Stimulated activated CD8-positive, alpha-beta memory T cell treated with anti-CD3 and anti-CD28 coated beads, Interleukin-7, amount 100 ng/mL, for 24 hours (primary cell): ENCODE measurements at regions not wholly inside any gene's neighbourhood (a gene's known extent, or its start where the extent isn't known, plus 50 kb on each side); places are given as distances from the start of the nearest gene placed in this dataset.
A peak's percentile ranks its signal among the peaks of the same experiment; 100 is the strongest.

ENCODE experiments used
- DNase-seq: peaks from one replicate; pipeline ENCODE4 v3.0.0-alpha.2; 2020; ENCODE audit warnings: low read depth

DNA sequence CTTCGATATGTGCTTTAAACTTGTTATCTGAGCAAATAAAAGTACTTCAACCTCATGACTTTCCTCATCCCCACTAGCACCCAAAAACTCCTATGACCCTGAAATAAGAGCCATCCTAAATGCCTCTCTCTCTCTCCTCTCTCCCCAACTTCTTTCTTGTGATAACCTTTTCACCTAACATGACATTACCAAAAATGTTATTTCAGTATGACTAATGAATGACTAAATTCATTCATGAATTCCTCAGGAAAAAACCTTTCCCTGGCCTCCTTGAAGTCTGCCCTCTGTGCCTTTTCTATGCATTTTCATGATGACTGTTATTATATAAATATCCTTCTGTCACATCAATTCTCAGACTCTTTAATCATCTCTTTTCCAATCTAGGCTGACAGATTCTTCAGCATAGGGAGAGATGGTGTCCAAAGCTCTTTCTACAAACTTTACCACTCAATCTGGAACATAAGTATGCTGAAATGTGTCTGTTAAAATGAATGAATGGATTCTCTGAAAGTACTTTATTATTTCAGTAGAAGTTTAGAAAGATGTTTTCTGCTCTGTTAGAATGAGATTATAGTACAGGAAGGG, 114.3 kb upstream of the GGTLC1 start:
- DNase-seq: no peak

DNA sequence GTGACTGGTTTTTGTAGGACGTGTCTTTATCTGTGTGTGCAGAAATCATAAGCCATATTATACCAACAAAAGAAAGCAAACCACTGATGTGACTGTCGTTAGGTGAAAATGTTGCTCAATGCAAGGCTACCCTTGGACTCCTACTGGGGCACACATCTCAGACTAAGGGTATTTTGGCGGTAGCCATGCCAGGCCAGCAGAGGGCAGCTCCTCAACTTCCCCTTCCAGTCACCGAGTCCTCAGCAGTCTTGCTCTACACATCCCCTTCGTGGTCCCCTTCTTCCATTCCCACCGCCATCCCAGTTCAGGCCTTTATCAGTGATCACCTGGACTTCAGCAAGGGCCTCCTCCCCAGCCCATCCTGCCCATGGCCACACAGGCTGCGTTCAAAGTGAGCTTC, 113.7 kb upstream of the GGTLC1 start:
- DNase-seq: no peak

DNA sequence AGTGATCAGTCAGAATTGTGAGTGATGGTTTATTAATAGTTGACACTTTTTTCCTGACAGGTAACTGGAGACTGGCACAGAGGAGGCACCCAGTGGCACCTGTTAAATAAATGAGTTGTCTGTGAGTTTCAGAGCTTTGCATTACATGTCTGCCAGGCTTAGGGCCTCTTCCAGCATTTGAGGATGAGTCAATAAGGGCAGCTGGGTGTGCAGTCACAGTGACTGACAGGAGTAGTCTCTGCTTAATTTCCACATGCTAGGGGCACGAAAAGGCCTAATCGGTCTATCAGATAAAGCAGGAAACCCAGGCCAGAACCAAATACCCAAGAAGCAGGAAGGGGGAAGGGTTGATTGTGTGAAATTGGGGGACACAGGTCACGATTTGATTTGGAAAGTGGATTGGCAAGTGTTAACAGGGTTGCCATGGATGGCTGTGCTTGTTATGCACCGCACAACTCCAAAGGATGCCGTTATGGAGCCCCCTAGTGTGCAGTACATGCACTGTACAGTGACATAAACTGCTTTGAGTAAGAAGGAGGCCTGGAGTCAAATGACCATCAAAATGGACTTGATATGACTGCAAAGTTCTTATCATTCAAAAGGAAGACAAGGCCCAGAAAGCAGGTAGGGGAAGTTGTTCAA, 111.9 kb upstream of the GGTLC1 start:
- peak; percentile 12 for DNase-seq

DNA sequence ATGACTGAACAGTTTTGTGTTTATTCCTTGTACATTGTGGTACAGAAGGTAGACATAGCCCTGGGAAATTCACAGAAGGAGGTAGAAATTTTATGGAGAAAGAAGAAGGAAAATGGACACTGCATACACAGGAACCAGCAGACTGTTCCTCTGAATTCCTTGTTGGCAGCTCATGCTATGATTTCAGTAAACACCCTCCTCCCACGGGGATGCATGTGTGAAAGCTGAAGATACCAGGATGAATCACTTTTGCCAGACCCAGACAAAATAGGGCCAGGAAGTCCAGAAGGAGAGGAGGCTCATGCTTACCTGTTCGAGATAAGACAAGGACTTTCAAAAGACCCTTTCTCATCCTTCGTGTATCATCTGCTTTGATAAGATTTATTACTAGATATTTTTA, 110.3 kb upstream of the GGTLC1 start:
- DNase-seq: no peak

DNA sequence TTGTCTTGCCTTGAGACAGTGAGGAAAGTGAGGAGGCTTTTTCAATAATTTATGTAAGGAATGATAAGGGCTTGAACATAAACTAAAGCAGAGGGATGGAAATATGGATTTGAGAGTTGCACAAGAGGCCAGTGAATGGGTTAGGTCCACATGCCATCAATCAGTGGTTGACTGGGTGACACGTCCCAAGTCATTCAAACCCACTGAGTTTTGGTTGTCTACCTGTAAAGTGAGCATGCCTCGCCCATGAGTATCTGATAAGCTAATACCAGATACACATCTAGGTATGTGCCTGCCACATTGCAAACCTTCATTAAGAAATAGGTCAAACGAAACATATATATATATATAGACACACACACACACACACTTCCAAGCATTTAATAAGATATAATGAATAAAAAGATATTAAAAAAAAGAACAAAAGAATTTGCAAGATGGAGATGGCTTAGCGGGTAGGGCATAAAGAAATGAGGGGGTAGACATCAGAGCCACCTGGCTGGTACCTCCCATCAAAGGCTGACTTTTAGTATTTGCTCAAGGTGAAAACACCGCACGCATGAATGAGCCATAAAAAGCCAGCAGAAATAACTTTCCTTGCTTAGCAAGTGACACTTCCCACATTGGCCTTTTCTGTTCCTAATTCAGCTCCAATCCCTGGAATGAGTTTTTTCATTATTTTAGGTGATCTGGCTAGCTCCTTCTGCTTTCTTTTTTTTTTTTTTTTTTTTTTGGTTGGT, 109.1 kb upstream of the GGTLC1 start:
- DNase-seq: no peak

DNA sequence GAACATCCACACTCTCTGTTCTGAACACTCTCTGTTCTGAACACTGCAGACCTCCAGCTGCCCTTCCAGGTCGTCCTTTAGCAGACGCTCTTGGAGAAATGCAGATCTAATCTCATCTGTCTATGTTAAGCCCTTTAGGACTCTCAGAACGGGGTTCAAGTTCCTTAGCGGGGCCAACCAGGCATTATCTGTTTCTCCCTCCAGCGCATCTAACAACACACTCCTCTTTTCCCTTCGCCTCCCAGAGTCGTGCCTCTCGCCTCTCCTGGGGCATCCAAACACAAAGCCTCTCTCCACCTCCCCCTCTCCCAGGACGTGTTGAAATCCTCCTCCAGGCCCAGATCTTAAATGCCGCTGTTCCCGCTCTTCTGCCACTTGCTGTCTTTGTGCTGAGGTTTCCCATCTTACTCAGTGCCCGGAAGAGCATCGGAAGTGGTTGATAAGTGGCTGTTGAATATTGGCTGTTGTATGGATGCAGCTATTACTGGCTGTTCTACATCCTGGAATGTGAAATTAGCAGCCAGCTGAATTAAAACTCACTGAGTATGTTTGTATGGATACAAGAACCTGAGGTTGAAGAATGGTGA, 108.4 kb upstream of the GGTLC1 start:
- DNase-seq: no peak

DNA sequence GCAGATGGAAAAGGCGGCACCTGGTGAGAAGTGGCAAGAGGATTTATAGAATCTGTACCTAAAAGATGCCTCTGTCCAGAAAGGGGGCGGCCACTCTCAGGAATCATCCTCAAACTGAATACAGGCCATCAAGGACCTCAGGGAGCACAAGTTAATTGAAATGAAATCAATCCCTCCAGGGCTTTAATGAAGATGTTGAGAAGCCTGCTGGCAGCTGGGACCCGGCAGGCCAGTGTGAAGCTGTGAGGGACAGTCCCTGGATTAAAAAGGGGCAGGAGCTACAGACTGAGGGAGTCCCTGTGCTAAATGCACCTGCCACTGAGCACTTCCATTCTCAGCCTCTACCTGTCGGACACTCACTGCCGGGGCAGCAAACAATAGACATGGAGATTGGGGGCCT, 107.7 kb upstream of the GGTLC1 start:
- DNase-seq: no peak

DNA sequence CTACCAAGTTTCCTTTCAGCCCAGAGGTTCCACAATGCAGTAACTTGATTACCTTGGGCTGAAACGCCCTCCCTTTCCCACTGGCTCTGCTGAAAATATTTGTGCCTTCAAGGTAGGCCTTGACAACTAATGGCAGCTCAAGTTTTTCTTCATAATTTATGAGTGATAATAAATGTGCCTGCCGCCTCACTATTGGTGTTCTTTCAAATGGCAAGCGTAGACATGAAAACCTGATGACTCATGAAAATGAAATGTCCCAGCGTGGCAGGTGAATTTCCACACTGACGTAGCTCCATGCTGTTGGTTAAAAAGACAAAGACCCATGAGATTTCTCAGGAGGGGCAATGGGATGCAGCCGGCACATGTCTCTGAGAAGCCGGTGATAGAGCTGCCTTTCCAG, 107.2 kb upstream of the GGTLC1 start:
- DNase-seq: no peak

DNA sequence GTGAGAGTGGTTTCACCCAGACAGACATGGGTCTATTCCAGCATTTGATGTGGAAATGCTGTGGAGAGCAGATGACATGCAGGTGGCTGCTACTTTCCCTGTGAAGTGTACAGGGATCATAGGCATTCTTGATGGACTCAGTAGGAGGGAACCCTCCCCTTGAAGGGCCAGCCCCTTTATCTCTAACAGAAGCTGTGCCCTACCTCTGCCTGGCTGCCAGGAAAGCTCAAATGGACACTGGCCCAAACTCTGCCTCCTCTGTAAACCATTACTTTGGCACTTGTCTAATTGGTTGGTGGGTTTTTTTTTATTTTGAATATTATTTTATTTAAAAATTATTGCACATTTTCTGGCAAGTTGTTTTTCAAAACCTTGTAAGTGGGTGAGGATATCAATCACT, 106.7 kb upstream of the GGTLC1 start:
- no peak for DNase-seq

DNA sequence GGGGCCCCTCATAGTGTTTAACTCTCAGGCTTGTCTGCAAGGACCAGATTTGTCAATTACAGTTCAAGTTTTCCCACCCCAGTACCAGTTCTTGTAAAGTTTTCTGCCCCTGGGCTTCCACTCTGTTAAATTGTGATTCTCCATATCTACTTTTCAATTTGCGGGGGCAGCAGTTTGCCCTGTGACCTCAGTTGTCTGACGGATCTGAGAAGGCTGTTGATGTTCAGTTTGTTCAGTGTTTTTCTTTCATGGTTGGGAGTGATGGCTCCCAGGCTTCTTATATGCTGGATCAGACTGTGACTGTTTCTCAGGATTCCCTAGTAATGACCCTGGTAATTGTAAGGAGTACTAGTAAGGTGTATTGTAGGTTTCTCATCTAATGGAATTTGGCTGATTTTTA, 101.0 kb upstream of the GGTLC1 start:
- DNase-seq: no peak

DNA sequence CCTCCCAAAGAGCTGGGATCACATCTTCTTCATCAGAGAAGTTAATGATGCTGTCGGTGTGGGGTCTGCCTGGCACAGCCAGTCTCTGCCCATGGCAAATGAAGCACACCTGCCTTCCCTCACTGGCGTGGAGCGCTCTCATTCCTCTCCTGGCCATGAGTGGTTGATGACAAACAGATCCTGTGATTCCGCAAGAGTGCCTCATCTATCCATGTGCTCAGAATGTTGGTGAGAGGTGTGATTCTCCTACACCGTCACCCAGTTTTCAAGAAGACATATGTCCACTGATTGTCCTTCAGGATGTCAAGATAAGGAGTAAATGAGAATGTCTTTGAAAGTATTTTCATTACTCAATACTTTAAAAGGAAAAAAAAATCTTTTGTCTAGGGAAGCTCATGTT, 97.5 kb upstream of the GGTLC1 start:
- no peak for DNase-seq

DNA sequence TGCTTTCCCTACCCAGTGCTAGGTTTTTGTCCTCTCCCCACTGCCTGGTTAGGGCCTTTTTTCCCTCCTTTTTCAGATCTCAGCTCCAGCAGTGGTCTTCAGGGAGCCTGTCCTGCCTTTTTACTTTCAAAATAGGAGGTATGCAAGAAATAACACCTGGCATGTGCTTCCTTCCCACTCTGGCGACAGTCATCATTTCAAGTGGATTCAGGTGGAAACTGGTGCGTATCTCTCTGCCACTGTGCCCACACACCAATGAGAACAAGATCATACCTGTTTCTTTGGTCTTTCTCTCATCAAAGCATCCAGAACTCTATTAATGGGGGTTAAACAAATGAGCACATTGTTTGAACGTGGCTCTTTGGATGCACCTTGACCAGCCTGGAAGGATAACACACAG, 95.7 kb upstream of the GGTLC1 start:
- no peak for DNase-seq

DNA sequence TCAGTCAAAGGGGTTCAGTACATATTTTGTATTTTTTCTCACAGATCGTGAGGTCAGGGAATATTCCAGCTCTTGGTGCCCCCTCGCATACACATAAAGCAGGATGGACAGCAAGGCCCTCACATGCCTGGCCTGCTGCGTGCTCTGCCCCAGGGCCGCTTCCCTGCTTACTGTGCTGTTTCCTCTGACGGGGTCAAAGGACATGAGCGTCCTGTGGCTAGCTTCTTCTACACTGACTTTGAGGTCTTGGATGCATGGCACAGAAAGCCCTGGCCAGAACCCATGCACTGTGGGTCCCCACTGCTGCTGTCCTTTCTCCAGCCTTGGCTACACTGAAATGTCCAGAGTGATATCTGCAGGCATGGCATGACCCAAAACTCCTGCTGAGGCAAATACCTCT, 92.5 kb upstream of the GGTLC1 start:
- DNase-seq: no peak

DNA sequence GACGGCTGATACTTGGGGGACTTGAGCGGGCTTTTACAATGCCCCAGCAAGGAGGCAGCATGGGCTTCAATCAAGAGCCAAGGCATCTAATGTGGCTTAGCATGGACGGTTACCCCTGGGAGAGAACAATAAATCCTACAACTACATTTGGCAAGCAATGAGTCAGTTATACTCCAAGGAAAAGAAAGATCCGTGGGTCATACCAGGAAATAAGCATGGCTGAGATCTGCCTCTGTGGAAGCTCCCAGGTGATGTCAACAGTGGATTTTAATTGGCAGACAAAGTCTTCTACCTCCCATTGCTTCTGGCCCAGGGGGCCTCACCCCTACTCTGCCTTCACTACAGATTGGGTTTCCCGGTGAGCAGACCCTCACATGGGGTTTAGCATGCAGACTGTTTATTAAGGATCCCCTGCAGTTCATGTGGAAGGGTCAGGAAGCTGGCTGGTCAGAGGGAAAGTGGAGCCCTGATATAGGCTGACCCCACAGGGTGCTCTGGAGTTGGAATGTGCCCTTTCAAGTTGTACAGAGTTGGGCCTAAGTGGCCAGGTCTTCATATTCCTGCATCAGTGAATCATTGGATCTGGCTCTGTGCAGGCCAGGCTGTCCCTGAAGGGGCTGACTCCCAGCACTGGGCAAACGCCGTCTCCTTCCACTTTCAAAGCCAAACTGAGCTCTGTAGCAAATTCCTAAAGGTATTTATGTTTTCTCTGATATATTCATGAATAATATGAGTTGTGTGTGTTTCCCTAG, 91.3 kb upstream of the GGTLC1 start:
- no peak for DNase-seq

DNA sequence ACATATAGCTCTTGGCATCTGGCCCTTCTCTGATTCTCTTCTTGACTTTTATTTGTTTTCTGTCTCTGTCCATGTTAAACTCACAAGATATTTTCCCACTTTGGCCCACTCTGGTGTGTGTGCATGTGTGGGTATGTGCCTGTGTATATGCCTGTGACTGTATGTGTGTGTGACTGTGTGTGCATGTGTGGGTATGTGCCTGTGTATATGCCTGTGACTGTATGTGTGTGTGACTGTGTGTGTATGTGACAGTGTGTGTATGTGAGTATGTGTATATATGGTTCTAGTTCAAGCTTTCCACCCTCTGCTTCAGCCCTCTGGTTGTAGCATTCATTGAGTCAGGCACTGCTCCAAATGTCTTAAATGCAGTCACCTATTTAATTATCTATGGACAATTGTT, 88.6 kb upstream of the GGTLC1 start:
- DNase-seq: no peak

DNA sequence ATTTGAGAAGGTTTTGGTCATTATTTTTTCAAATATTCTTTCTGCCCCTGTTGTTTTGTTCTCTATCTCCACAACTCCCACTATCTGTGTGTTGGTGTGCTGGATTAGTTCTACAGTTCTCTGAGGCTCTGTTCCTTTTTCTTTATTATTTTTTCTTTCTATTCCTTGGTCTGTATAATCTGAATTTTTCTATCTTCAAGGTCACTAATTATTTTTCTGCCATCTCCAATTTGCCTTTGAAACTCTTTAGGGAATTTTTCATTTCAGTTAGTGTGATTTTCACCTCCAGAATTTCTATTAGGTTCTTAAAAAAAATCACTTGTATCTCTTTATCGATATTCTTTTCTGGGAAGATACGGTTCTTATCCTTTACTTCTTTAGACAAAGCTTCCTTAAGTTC, 82.1 kb upstream of the GGTLC1 start:
- no peak for DNase-seq

DNA sequence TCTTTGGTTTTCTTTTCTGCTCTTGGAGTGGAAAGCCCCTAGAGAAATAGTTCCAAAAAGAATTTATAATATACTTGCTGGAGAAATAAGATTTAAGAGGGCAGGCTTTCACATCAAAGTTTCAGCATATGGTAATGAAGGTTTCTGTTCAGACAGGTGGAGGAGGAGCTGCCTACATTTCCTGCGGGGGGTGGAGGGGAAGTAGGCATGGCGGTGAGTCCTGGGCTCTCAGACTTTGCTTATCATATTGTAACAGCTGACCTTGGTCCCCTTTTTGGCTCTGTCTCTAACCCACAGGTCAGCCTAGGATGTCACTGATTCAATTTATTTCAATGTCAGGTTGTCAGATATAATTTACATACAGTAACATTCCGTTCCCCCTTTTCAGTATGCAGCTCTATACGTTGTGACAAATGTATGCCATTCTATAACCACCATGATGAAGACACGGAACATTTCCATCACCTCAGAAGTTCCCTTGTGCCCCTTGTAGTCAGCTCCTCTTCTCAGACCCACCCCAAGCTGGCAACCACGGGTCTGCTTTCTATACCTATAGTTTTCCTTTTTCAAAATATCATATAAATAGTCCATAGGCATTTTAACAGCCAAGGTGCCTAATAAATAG, 77.6 kb upstream of the GGTLC1 start:
- DNase-seq: no peak

DNA sequence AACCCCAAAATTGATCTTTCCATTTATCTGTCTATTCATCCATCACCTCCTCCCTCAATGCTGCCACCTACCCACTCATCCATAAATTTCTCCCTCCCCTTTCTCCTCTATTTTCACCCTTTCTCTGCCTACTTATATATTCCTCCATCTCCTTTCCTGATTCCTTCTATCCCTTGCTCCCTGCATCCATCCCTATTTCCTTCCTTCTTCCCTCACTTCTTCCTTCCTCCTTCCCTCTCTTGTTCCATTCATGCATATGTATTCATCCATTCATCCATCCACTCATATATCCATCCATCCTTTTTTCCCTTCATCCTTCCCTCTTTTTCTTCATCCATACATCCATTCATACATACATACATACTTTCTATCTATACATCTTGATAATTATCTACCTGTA, 76.3 kb upstream of the GGTLC1 start:
- no peak for DNase-seq

DNA sequence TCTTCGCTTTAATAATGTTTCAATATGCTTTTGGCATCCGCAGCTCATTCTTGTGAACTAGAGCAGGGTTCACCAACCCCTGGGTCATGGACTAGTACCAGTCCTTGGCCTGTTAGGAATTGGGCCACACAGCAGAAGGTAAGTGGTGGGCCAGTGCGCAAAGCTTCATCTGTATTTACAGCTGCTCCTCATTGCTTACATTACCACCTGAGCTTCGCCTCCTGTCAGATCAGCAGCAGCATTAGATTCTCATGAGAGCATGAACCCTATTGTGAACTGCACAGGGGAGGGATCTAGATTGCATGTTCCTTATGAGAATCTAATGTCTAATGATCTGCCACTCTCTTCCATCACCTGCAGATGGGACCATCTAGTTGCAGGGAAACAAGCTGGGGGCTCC, 75.5 kb upstream of the GGTLC1 start:
- no peak for DNase-seq

DNA sequence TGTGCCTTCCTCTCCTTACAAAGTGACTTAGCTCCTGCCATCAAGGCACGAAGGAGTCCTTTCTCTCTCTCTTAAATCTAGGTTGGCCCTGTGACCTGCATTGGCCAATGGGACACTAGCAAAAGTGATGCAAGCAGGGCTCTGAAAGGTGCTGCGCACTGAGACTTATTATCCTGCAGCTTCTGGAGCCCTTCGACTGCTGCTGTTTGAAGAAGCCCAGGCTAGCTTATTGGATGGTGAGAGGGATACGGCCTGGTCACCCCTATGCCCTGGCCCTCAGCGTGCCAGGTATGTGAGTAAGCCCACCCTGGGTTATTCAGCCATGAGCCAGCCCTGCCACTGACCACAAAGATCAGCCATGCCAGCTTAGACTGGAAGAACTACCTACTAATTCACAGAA, 74.5 kb upstream of the GGTLC1 start:
- DNase-seq: no peak

DNA sequence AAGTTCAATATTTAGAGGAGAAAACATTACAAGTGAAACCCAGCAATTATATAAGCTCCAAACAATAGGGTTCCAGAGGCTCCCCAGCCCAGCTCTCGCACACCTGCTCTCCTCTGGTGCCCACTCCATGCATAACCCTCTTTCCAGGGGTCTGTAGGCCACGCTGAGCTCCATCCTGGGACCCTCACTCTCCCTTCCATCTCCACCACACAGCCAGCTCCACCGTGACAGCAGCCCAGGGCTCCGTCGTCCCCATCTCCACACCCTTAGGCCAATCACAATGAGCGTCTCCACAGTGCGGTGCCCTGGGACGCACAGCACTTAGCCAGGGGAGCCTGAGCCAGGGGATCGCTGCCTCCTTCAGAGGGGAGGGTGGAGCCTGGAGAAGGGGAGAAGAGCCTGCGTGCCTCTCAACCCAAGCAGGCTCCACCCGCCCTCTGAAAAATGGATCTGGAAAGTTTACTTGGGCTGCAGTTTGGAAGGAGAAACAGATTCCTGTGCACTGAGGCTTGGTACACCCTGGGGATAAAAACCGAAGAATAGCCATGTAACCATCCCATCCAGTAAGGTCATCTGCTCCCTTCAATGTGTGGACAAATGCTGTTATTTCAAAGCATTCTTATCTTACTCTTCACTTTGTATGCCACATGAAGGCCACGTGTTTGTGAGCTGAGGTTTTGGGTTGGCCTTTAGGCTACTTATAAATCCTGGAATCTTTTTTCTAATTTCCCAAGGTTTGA, 72.4 kb upstream of the GGTLC1 start:
- DNase-seq: no peak

DNA sequence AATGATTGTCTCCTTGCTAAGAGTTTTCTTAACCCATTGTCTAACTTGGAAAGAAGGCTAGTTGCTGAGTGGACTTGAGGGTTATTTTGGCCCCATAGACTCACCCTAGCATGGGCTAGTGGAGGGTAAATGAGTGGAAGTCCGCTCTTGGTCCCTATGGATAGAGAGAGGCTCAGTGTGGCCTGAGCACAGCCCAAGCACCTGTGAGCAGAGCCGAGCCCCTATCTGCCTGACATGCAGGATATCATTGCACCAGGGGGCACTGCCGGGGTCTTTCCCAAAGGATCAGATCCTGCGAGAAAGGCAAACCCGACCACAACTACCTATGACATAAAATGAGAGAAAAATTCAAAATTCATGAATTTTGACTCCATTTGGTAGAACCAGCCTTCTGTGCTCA, 70.6 kb upstream of the GGTLC1 start:
- DNase-seq: no peak
